ENCODE measurements at regions not wholly inside any gene's neighbourhood (a gene's known extent, or its start where the extent isn't known, plus 50 kb on each side); places are given as distances from the start of the nearest gene placed in this dataset.

- Mint-ChIP-seq H3K27ac (ENCODE audit: unreplicated experiment) (no peak overlapping the region), H3K9me3 (ENCODE audit: unreplicated experiment) (peaks cover 17% of the 10 kb centered on the region), H3K4me3 (ENCODE audit: unreplicated experiment) (no peak overlapping the region), H3K36me3 (ENCODE audit: insufficient read depth, unreplicated experiment) (no peaks in the 10 kb centered on the region), H3K27me3 (ENCODE audit: insufficient read depth, unreplicated experiment) (no peaks in the 10 kb centered on the region), H3K4me1 (ENCODE audit: low read depth, unreplicated experiment) (no peaks in the 10 kb centered on the region)
- BruUV-seq (replicated peaks): no TSS peak
- POLR2A ChIA-PET: no interaction called here
- H3K27me3 ChIP-seq (replicated peaks; ENCODE audit: control insufficient read depth, insufficient read depth, low read length): no peaks in the 10 kb centered on the region
- CTCF ChIA-PET: interaction anchor here (0.8 kb wide), 1 partner anchor 158 kb away, joined by 3 read pairs; no protein-coding TSS in a partner anchor
- intact Hi-C loops (cut with micrococcal nuclease; ENCODE audit: unreplicated experiment): loop anchor here (5.0 kb wide), 2 partner anchors 231 to 411 kb away; no protein-coding TSS in a partner anchor
- no peak for TF ChIP-seq CTCF (IDR thresholded peaks at IDR 0.05; ENCODE audit: insufficient read depth in 1 of 2, low read depth in 1 of 2, low read length in 1 of 2, severe bottlenecking in 1 of 2, unreplicated experiment in 1 of 2)
- H3K4me3 ChIP-seq (ENCODE audit: low read depth, low read length): no peak overlapping the region
- no peaks in the 10 kb centered on the region for H3K9me3 ChIP-seq
- DNase-seq: no peak
- no peaks in the 10 kb centered on the region for H3K36me3 ChIP-seq (ENCODE audit: control insufficient read depth, insufficient read depth, low read length)
- H3K4me1 ChIP-seq: no peaks in the 10 kb centered on the region
Measured at GRCh38 chr15:35286721-35287120, 201.6 kb upstream of the NANOGP8 start.

GRCh38 chr15:35282965-35283496 lies 197.9 kb upstream of the NANOGP8 start:
- Mint-ChIP-seq H3K4me3 (ENCODE audit: unreplicated experiment) (no peak overlapping the region), H3K9me3 (ENCODE audit: unreplicated experiment) (peaks cover 27% of the 10 kb centered on the region), H3K27ac (ENCODE audit: unreplicated experiment) (no peak overlapping the region), H3K27me3 (ENCODE audit: insufficient read depth, unreplicated experiment) (no peaks in the 10 kb centered on the region), H3K36me3 (ENCODE audit: insufficient read depth, unreplicated experiment) (no peaks in the 10 kb centered on the region), H3K4me1 (ENCODE audit: low read depth, unreplicated experiment) (no peaks in the 10 kb centered on the region)
- no peak for TF ChIP-seq CTCF (IDR thresholded peaks at IDR 0.05; ENCODE audit: insufficient read depth in 1 of 2, low read depth in 1 of 2, low read length in 1 of 2, severe bottlenecking in 1 of 2, unreplicated experiment in 1 of 2)
- POLR2A ChIA-PET: no interaction called here
- intact Hi-C loops (cut with micrococcal nuclease; ENCODE audit: unreplicated experiment): no loop called here
- Histone ChIP-seq H3K4me3 (ENCODE audit: low read depth, low read length) (no peak overlapping the region), H3K9me3 (peaks cover 3% of the 10 kb centered on the region), H3K27me3 (replicated peaks; ENCODE audit: control insufficient read depth, insufficient read depth, low read length) (no peaks in the 10 kb centered on the region), H3K36me3 (ENCODE audit: control insufficient read depth, insufficient read depth, low read length) (no peaks in the 10 kb centered on the region), H3K4me1 (no peaks in the 10 kb centered on the region)
- no peak for DNase-seq
- CTCF ChIA-PET: no interaction called here
- BruUV-seq (replicated peaks): no TSS peak

- no peaks in the 10 kb centered on the region for H3K27me3 ChIP-seq (replicated peaks; ENCODE audit: control insufficient read depth, insufficient read depth, low read length)
- H3K4me3 ChIP-seq (ENCODE audit: low read depth, low read length): no peak overlapping the region
- POLR2A ChIA-PET: no interaction called here
- intact Hi-C loops (cut with micrococcal nuclease; ENCODE audit: unreplicated experiment): no loop called here
- H3K9me3 ChIP-seq: peaks cover 3% of the 10 kb centered on the region
- no peak for TF ChIP-seq CTCF (IDR thresholded peaks at IDR 0.05; ENCODE audit: insufficient read depth in 1 of 2, low read depth in 1 of 2, low read length in 1 of 2, severe bottlenecking in 1 of 2, unreplicated experiment in 1 of 2)
- no peaks in the 10 kb centered on the region for H3K27me3 Mint-ChIP-seq (ENCODE audit: insufficient read depth, unreplicated experiment)
- H3K4me1 ChIP-seq: no peaks in the 10 kb centered on the region
- CTCF ChIA-PET: no interaction called here
- no peak for DNase-seq
- H3K36me3 ChIP-seq (ENCODE audit: control insufficient read depth, insufficient read depth, low read length): no peaks in the 10 kb centered on the region
- BruUV-seq (replicated peaks): no TSS peak
- no peak overlapping the region for H3K27ac Mint-ChIP-seq (ENCODE audit: unreplicated experiment)
- H3K36me3 Mint-ChIP-seq (ENCODE audit: insufficient read depth, unreplicated experiment): no peaks in the 10 kb centered on the region
- no peaks in the 10 kb centered on the region for H3K4me1 Mint-ChIP-seq (ENCODE audit: low read depth, unreplicated experiment)
- no peak overlapping the region for H3K4me3 Mint-ChIP-seq (ENCODE audit: unreplicated experiment)
- H3K9me3 Mint-ChIP-seq (ENCODE audit: unreplicated experiment): peaks cover 27% of the 10 kb centered on the region
Measured at GRCh38 chr15:35281515-35281914, 196.4 kb upstream of the NANOGP8 start.

Measured in Caco-2 (cell line).